GM23248 (cell line): ENCODE measurements at regions not wholly inside any gene's neighbourhood (a gene's known extent, or its start where the extent isn't known, plus 50 kb on each side); places are given as distances from the start of the nearest gene placed in this dataset.
"Not testable (repeated sequence)": the region's sequence is repeated elsewhere in the genome, so short reads cannot be mapped to it uniquely, and the experiment has no call there.

Source experiments
- DNase-seq: peaks from one replicate; pipeline ENCODE4 v3.0.0-alpha.2; 2015
- H2AFZ ChIP-seq: fragments of 200-600 bp; sonication (generic); 2 replicates; pipeline ENCODE4 v1.6.1; 2016; ENCODE audit warnings: antibody characterized with exemption
- H3F3A ChIP-seq: fragments of 200-600 bp; sonication (generic); 2 replicates; pipeline ENCODE4 v1.6.1; 2016; ENCODE audit warnings: mild to moderate bottlenecking, antibody characterized with exemption, mixed run types; ENCODE audit not compliant: insufficient read depth
- H3K27ac ChIP-seq: fragments of 200-600 bp; sonication (generic); 2 replicates; pipeline ENCODE4 v1.5.1; 2016; ENCODE audit warnings: mild to moderate bottlenecking
- H3K27me3 ChIP-seq: fragments of 200-600 bp; sonication (generic); replicated peaks from 2 replicates; pipeline ENCODE4 v1.6.1; 2016; ENCODE audit warnings: mild to moderate bottlenecking; ENCODE audit not compliant: insufficient read depth
- H3K36me3 ChIP-seq: fragments of 200-600 bp; sonication (generic); 2 replicates; pipeline ENCODE4 v1.6.1; 2016; ENCODE audit warnings: low read depth, mild to moderate bottlenecking
- H3K4me1 ChIP-seq: fragments of 200-600 bp; sonication (generic); 2 replicates; pipeline ENCODE4 v1.6.1; 2016; ENCODE audit warnings: mild to moderate bottlenecking; ENCODE audit not compliant: insufficient read depth
- H3K4me2 ChIP-seq: fragments of 200-600 bp; sonication (generic); one replicate; pipeline ENCODE4 v1.6.1; 2016; ENCODE audit warnings: mild to moderate bottlenecking; ENCODE audit not compliant: unreplicated experiment
- H3K4me3 ChIP-seq: fragments of 200-600 bp; sonication (generic); 2 replicates; pipeline ENCODE4 v1.5.1; 2016; ENCODE audit warnings: mild to moderate bottlenecking
- H3K79me2 ChIP-seq: fragments of 200-600 bp; sonication (generic); 2 replicates; pipeline ENCODE4 v1.6.1; 2016; ENCODE audit warnings: mild to moderate bottlenecking; ENCODE audit not compliant: insufficient read depth
- H3K9ac ChIP-seq: fragments of 200-600 bp; sonication (generic); 2 replicates; pipeline ENCODE4 v1.6.1; 2016; ENCODE audit warnings: mild to moderate bottlenecking
- H3K9me2 ChIP-seq: fragments of 200-600 bp; sonication (generic); 2 replicates; pipeline ENCODE4 v1.6.1; 2016; ENCODE audit warnings: mixed run types, mild to moderate bottlenecking, moderate library complexity; ENCODE audit not compliant: insufficient read depth
- H3K9me3 ChIP-seq: fragments of 200-600 bp; sonication (generic); one replicate; pipeline ENCODE4 v1.6.1; 2017; ENCODE audit warnings: low read depth
- H4K20me1 ChIP-seq: fragments of 200-600 bp; sonication (generic); 2 replicates; pipeline ENCODE4 v1.6.0; 2016; ENCODE audit not compliant: insufficient read depth
- EZH2 ChIP-seq: fragments of 200-600 bp; sonication (generic); IDR thresholded peaks from 2 replicates; pipeline ENCODE4 v1.6.1; 2018; ENCODE audit warnings: antibody characterized with exemption, mild to moderate bottlenecking; ENCODE audit not compliant: insufficient read depth, poor library complexity, severe bottlenecking
- EZH2phosphoT487 ChIP-seq: fragments of 200-600 bp; sonication (generic); IDR thresholded peaks from 2 replicates; pipeline ENCODE4 v1.6.1; 2018; ENCODE audit warnings: antibody characterized with exemption, moderate library complexity, mild to moderate bottlenecking, low read depth; ENCODE audit not compliant: insufficient read depth
- WGBS, 2 experiments: methylation state at CpG; one replicate each; pipeline ENCODE4 v1.1.6; 2015 to 2017; ENCODE audit warnings: low lambda C conversion rate in 2 of 2, low coverage in 1 of 2; ENCODE audit errors: missing lambda C conversion rate in 2 of 2; 5-methylcytosine and 5-hydroxymethylcytosine counted together
- in situ Hi-C: fragments of 300-500 bp; cut with MboI; formaldehyde crosslinking; loops from 2 replicates; pipeline ENCODE4 v1.15.0; 2020

DNA sequence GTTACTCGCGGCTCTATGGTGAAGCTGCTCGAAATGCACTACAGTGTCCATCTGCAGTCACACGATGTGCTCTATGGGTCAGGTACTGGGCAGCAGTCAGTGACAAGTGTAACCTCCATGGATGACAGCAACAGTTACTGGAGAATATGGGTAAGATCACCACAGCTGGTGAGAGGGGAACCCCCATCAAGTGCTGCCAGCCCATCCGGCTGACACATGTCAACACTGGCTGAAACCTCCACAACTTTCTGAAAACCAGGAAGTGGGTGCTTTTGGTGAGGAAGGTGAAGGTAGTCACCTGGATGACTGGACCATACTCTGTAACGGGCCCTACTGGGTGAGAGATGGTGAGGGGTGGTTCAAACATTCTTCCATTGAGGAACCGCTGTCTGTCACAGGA, 87.4 kb upstream of the C15orf39 start:
- TF ChIP-seq EZH2 (no peak), EZH2phosphoT487 (no peak)
- no peaks in the 10 kb centered on the region for H3F3A ChIP-seq
- no peak overlapping the region for H2AFZ ChIP-seq
- H3K9ac ChIP-seq = no peak overlapping the region
- WGBS, 2 experiments = 66 to 70% methylated on average over 7 of the region's 7 CpGs
- H3K4me1 ChIP-seq = no peaks in the 10 kb centered on the region
- in situ Hi-C loops = no loop called here
- no peaks in the 10 kb centered on the region for H4K20me1 ChIP-seq
- no peaks in the 10 kb centered on the region for H3K9me2 ChIP-seq
- H3K27ac ChIP-seq = no peak overlapping the region
- H3K79me2 ChIP-seq = no peaks in the 10 kb centered on the region
- peaks cover 4% of the 10 kb centered on the region for H3K9me3 ChIP-seq
- no peak for DNase-seq
- H3K36me3 ChIP-seq = no peaks in the 10 kb centered on the region
- no peak overlapping the region for H3K4me3 ChIP-seq
- no peaks in the 10 kb centered on the region for H3K27me3 ChIP-seq
- no peak overlapping the region for H3K4me2 ChIP-seq

DNA sequence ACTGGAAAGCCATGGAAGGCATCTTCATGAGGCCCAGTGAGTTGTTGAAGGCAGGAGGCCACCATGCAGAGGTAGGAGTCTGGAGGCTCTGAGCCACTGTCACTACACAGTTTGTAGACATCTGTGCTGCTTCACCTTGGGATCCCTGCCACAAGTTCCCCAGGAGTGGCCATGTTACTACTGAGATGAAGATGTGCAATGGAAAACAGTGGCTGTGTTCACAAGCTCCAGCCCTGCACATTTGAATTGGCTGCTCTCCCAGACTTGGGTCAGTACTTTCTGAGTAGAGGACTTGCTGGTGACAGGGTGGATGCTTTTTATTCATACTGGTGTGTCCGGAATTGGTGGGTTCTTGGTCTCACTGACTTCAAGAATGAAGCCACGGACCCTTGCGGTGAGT, 86.9 kb upstream of the C15orf39 start:
- H3K4me2 ChIP-seq = no peak overlapping the region
- H3K27me3 ChIP-seq = no peaks in the 10 kb centered on the region
- no peaks in the 10 kb centered on the region for H3K79me2 ChIP-seq
- no peaks in the 10 kb centered on the region for H3K36me3 ChIP-seq
- no peak for DNase-seq
- no peak for TF ChIP-seq EZH2
- no peaks in the 10 kb centered on the region for H4K20me1 ChIP-seq
- H3F3A ChIP-seq = no peaks in the 10 kb centered on the region
- in situ Hi-C loops = no loop called here
- H3K9me3 ChIP-seq = peaks cover 4% of the 10 kb centered on the region
- H2AFZ ChIP-seq = no peak overlapping the region
- H3K9me2 ChIP-seq = no peaks in the 10 kb centered on the region
- no peak overlapping the region for H3K27ac ChIP-seq
- 82 to 84% methylated on average over 3 of the region's 3 CpGs for WGBS, 2 experiments
- no peak overlapping the region for H3K9ac ChIP-seq
- H3K4me3 ChIP-seq = no peak overlapping the region
- no peaks in the 10 kb centered on the region for H3K4me1 ChIP-seq

DNA sequence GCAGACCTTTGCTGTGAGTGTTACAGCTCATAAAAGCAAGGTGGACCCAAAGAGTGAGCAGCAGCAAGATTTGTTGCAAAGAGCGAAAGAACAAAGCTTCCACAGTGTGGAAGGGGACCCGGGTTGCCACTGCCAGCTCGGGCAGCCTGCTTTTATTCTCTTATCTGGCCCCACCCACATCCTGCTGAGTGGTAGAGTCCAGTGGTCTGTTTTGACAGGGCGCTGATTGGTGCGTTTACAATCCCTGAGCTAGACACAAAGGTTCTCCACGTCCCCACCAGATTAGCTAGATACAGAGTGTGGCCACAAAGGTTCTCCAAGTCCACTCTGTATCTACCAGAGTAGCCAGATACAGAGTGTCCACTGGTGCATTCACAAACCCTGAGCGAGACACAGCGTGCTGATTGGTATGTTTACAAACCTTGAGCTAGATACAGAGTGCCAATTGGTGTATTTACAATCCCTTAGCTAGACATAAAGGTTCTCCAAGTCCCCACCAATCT, 86.2 kb upstream of the C15orf39 start:
- H3K27ac ChIP-seq, H3K4me1 ChIP-seq, in situ Hi-C loops, H3K9me2 ChIP-seq, H3K9ac ChIP-seq, H3K4me2 ChIP-seq, H3K27me3 ChIP-seq, H3F3A ChIP-seq, H4K20me1 ChIP-seq, H2AFZ ChIP-seq, H3K4me3 ChIP-seq, H3K36me3 ChIP-seq, DNase-seq, H3K9me3 ChIP-seq, H3K79me2 ChIP-seq: not testable (repeated sequence)
- WGBS, 2 experiments = 76 to 85% methylated on average over 8 of the region's 8 CpGs

DNA sequence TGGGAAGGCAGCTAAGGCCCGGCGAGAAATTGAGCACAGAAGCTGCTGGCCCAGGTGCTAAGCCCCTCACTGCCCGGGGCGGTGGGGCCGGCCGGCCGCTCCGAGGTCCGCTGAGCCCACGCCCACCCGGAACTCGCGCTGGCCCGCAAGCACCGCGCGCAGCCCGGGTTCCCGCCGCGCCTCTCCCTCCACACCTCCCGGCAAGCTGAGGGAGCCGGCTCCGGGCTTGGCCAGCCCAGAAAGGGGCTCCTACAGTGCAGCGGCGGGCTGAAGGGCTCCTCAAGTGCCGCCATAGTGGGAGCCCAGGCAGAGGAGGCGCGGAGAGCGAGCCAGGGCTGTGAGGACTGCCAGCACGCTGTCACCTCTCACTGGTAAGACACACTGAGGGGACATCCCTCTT, 85.5 kb upstream of the C15orf39 start:
- H3K9me2 ChIP-seq, H3K36me3 ChIP-seq, H3K79me2 ChIP-seq, H3K4me2 ChIP-seq, H3F3A ChIP-seq, H3K27ac ChIP-seq, H4K20me1 ChIP-seq, H3K4me3 ChIP-seq, H3K9me3 ChIP-seq, in situ Hi-C loops, H3K9ac ChIP-seq, H3K4me1 ChIP-seq, DNase-seq, H3K27me3 ChIP-seq, H2AFZ ChIP-seq: not testable (repeated sequence)
- WGBS, 2 experiments = 93 to 94% methylated on average over 13 to 31 of the region's 31 CpGs

DNA sequence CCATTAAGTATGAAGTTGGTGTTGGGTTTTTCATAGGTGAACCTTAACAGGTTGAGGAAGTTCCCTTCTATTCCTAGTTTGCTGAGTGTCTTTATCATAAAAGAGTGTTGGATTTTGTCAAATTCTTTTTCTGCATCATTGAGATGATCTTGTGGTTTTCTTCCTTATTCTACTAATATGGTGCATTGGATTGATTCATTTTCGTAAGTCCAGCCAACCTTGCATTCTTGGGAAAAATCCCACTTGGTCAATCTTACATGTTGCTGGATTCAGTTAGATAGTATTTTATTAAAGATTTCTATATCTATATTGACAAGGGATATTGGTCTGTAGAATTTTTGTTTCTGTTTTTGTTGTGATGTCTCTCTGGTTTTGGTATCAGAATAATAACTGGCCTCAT, 83.7 kb upstream of the C15orf39 start:
- no peak overlapping the region for H3K4me2 ChIP-seq
- no peak overlapping the region for H3K4me3 ChIP-seq
- H3K9ac ChIP-seq = no peak overlapping the region
- no peaks in the 10 kb centered on the region for H3K36me3 ChIP-seq
- no peak for DNase-seq
- no peaks in the 10 kb centered on the region for H3K79me2 ChIP-seq
- no peaks in the 10 kb centered on the region for H3K9me2 ChIP-seq
- H3K27me3 ChIP-seq = no peaks in the 10 kb centered on the region
- H3K9me3 ChIP-seq = peaks cover 4% of the 10 kb centered on the region
- no peak overlapping the region for H2AFZ ChIP-seq
- WGBS, 2 experiments = 92 to 100% methylated on average over 1 of the region's 1 CpG
- no peak overlapping the region for H3K27ac ChIP-seq
- TF ChIP-seq EZH2phosphoT487 = no peak
- no peak for TF ChIP-seq EZH2
- H4K20me1 ChIP-seq = no peaks in the 10 kb centered on the region
- peaks cover 7% of the 10 kb centered on the region; the same call in 1 of the 2 replicates for H3F3A ChIP-seq
- no peaks in the 10 kb centered on the region for H3K4me1 ChIP-seq
- in situ Hi-C loops = no loop called here

DNA sequence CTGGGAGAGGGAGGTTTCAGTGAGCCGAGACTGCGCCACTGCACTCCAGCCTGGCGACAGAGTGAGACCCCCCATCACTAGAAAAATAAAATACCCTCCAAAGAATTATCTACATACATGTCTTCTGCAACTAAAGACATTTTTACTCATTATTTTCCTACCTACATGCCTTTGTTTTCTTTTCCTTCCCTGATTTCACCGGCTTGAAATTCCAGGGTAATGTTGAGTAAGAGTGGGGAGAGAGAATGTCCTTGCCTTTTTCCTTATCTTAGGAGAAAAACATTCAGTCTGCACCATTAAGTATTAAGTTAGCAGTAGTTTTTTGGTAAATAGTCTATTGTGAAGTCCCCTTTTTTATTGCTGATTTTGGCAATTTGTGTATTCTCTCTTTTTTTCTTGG, 82.4 kb upstream of the C15orf39 start:
- H3K4me2 ChIP-seq, DNase-seq, H4K20me1 ChIP-seq, H3K36me3 ChIP-seq, H3K27ac ChIP-seq, H3K9me2 ChIP-seq, H3K9me3 ChIP-seq, H3K4me3 ChIP-seq, H2AFZ ChIP-seq, H3K4me1 ChIP-seq, in situ Hi-C loops, H3K27me3 ChIP-seq, H3K9ac ChIP-seq, H3K79me2 ChIP-seq: not testable (repeated sequence)
- WGBS, 2 experiments = 88 to 95% methylated on average over 4 of the region's 4 CpGs
- H3F3A ChIP-seq = peaks cover 15% of the 10 kb centered on the region
